K562 (cell line): ENCODE measurements at regions not wholly inside any gene's neighbourhood (a gene's known extent, or its start where the extent isn't known, plus 50 kb on each side); places are given as distances from the start of the nearest gene placed in this dataset.

Source experiments
- ATAC-seq: fragments of 200-7000 bp; cut with Tn5 transposase; 3 replicates; pipeline ENCODE4 v1.9.1; 2020; ENCODE audit warnings: moderate library complexity
- BruUV-seq: library from RNA; stranded (reverse); fragments of 400-500 nt; replicated peaks from 2 replicates; lab custom pipeline; 2021; lab: Mats Ljungman, UMichigan
- CTCF ChIA-PET: fragments of 300-600 bp; formaldehyde crosslinking; extraction: SDS; loops from one replicate; lab custom pipeline; 2021; ENCODE audit warnings: low intra/inter-chr PET ratio; lab: Yijun Ruan, JAX
- POLR2A ChIA-PET: fragments of 300-600, 350-650 bp; sonication (Branson Sonifier 250); formaldehyde crosslinking; extraction: SDS; loops from one replicate; lab custom pipeline; 2021; ENCODE audit warnings: antibody characterized with exemption, inconsistent platforms; lab: Yijun Ruan, JAX
- DNase-seq, 4 experiments: peaks; one replicate each; pipeline versions ENCODE4 v3.0.0 to v3.0.0-alpha.2; 2011 to 2018; ENCODE audit warnings: low spot score in 3 of 4, mixed read lengths in 3 of 4; ENCODE audit errors: extremely low read depth in 1 of 4
- FAIRE-seq: peaks from 2 replicates; lab custom pipeline; 2011; peaks lifted over from hg19 to GRCh38; lab: Jason Lieb, UNC
- H2AFZ ChIP-seq: 2 replicates; pipeline ENCODE4 v1.6.0; 2011; ENCODE audit warnings: low read depth, low read length, control low read depth, inconsistent platforms
- H3K27ac ChIP-seq: fragments of 200-600 bp; 3 replicates; pipeline ENCODE4 v1.8.0; 2011; ENCODE audit warnings: low read depth, mild to moderate bottlenecking, control low read depth, inconsistent platforms, low read length, moderate library complexity, mixed read lengths; ENCODE audit errors: extremely low read depth
- H3K27me3 ChIP-seq, 2 experiments: fragments of 300-600 bp in 1 of 2; 2 replicates in 1 of 2; 3 replicates in 1 of 2; pipeline versions ENCODE4 v1.6.0 to v1.8.0; 2011; ENCODE audit warnings: inconsistent platforms in 2 of 2, low read length in 2 of 2, mild to moderate bottlenecking in 1 of 2, mixed read lengths in 1 of 2, moderate library complexity in 1 of 2; ENCODE audit not compliant: control insufficient read depth in 2 of 2, insufficient read depth in 2 of 2
- H3K36me3 ChIP-seq: fragments of 300-600 bp; 3 replicates; pipeline ENCODE4 v1.8.0; 2011; ENCODE audit warnings: mild to moderate bottlenecking, low read length, inconsistent platforms; ENCODE audit not compliant: control insufficient read depth, insufficient read depth
- H3K4me1 ChIP-seq, 2 experiments: fragments of 200-600 bp in 1 of 2; replicated peaks in 1 of 2; 2 replicates in 1 of 2; 3 replicates in 1 of 2; pipeline versions ENCODE4 v1.5.1 to v1.8.0; 2011; ENCODE audit warnings: inconsistent platforms in 2 of 2, low read length in 2 of 2, mild to moderate bottlenecking in 1 of 2, mixed read lengths in 1 of 2, moderate library complexity in 1 of 2; ENCODE audit not compliant: control insufficient read depth in 2 of 2, insufficient read depth in 2 of 2
- H3K4me2 ChIP-seq: 2 replicates; pipeline ENCODE4 v1.6.1; 2011; ENCODE audit warnings: low read length, control low read depth, inconsistent platforms, mixed read lengths; ENCODE audit not compliant: insufficient read depth
- H3K4me3 ChIP-seq: fragments of 200-600 bp; sonication (generic), shearing (Covaris generic); 2 replicates; pipeline ENCODE4 v1.5.1; 2016; ENCODE audit warnings: control low read depth, inconsistent platforms
- H3K79me2 ChIP-seq: fragments of 200-600 bp; 3 replicates; pipeline ENCODE4 v1.8.0; 2011; ENCODE audit warnings: low read length, inconsistent platforms; ENCODE audit not compliant: control insufficient read depth, insufficient read depth
- H3K9ac ChIP-seq, 2 experiments: 2 replicates each; pipeline versions ENCODE4 v1.6.0 to v1.6.1; 2011; ENCODE audit warnings: low read depth in 2 of 2, low read length in 2 of 2, control low read depth in 1 of 2, inconsistent platforms in 1 of 2, mild to moderate bottlenecking in 1 of 2, mixed read lengths in 1 of 2; ENCODE audit not compliant: insufficient read depth in 1 of 2
- H3K9me1 ChIP-seq: one replicate; pipeline ENCODE4 v1.6.0; 2011; ENCODE audit warnings: inconsistent platforms, mild to moderate bottlenecking, low read length, moderate library complexity; ENCODE audit not compliant: control insufficient read depth, insufficient read depth
- H3K9me3 ChIP-seq: replicated peaks from 2 replicates; pipeline ENCODE4 v1.5.1; 2011; ENCODE audit warnings: low read depth, low read length, inconsistent platforms; ENCODE audit not compliant: control insufficient read depth, insufficient read depth
- H4K20me1 ChIP-seq: replicated peaks from 2 replicates; pipeline ENCODE4 v1.6.1; 2011; ENCODE audit warnings: low read length, inconsistent platforms, mixed read lengths; ENCODE audit not compliant: control insufficient read depth, insufficient read depth
- BACH1 ChIP-seq: fragments of 200-800 bp; sonication (Bioruptor generic); IDR thresholded peaks from 2 replicates; pipeline ENCODE4 v1.6.1; 2016; ENCODE audit warnings: missing genetic modification characterization, missing compliant biosample characterization
- FOXK2 ChIP-seq, 2 experiments: fragments of 450-650 bp; IDR thresholded peaks in 1 of 2; conservative IDR thresholded peaks in 1 of 2; 2 replicates each; pipeline ENCODE4 v1.6.1; 2016; ENCODE audit warnings: low read depth in 2 of 2, mild to moderate bottlenecking in 1 of 2
- SMARCE1 ChIP-seq: fragments of 450-650 bp; IDR thresholded peaks from 2 replicates; pipeline ENCODE4 v1.7.1; 2016; ENCODE audit warnings: mild to moderate bottlenecking
- WHSC1 ChIP-seq: IDR thresholded peaks from one replicate; pipeline ENCODE4 v1.6.1; 2012; ENCODE audit warnings: low read length, control low read depth, inconsistent platforms
- ZNF23 ChIP-seq: fragments of 250-450 bp; sonication (Bioruptor Pico); IDR thresholded peaks from 2 replicates; pipeline ENCODE4 v1.4.0; 2020; ENCODE audit warnings: mild to moderate bottlenecking
- WGBS: fragments of 100-300 bp; shearing (Covaris generic); methylation state at CpG from one replicate; pipeline ENCODE4 v1.1.6; 2016; ENCODE audit warnings: low coverage, mixed read lengths; ENCODE audit not compliant: insufficient coverage; ENCODE audit errors: missing lambda C conversion rate; 5-methylcytosine and 5-hydroxymethylcytosine counted together
- in situ Hi-C: fragments of 300-500 bp; cut with MboI; formaldehyde crosslinking; loops from 4 replicates; pipeline ENCODE4 v1.15.0; 2018; ENCODE audit warnings: inconsistent platforms, mixed read lengths
- intact Hi-C: fragments of 100-400 bp; cut with micrococcal nuclease; formaldehyde crosslinking; loops from 2 replicates; pipeline ENCODE4 v1.14.2; 2022
- TF ChIP-seq, protein P1 (sequence below), 2 experiments: fragments of 450-650 bp; formaldehyde crosslinking in 1 of 2; IDR thresholded peaks; 2 replicates each; pipeline versions ENCODE4 v1.4.0 to v1.6.1; 2014 to 2020; ENCODE audit warnings: mild to moderate bottlenecking in 2 of 2, borderline replicate concordance in 1 of 2, low read depth in 1 of 2
- TF ChIP-seq, protein P2 (sequence below): fragments of 450-650 bp; IDR thresholded peaks from 2 replicates; pipeline ENCODE4 v1.7.1; 2018; ENCODE audit warnings: mild to moderate bottlenecking, low read depth; ENCODE audit not compliant: partially characterized antibody

DNA sequence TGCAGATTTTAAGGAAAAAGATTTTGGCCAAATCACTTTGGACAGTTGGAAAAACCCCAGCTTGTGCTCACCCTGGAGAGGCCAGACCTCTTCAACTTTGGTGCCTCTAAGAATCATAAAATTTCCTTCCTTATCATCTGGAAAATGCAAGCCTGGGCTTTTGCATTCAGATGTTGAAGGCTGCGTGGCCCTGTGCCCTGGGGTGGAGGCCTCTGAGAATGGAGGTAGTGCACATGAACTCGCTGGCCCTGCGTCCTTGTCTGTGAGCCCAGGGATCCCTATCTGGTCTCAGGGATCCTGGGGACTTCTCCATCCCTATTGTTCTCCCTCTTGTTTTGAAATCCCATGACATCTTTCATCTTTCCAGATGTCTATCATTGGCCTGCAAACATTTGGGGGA, 64.6 kb upstream of the ARNT2 start:
- H3K79me2 ChIP-seq: no peaks in the 10 kb centered on the region
- no peaks in the 10 kb centered on the region for H4K20me1 ChIP-seq
- DNase-seq (no peak), ATAC-seq (no peak), FAIRE-seq (no peak)
- 0% methylated on average over 3 of the region's 3 CpGs for whole genome bisulfite sequencing
- H3K27me3 ChIP-seq: peaks cover 0 to 31% of the 10 kb centered on the region in 2 experiments; a peak in 3 of 5 replicates
- intact Hi-C loops: no loop called here
- H3K4me3 ChIP-seq: no peak overlapping the region
- ChIA-PET POLR2A (interaction anchor here (0.7 kb wide), 1 partner anchor 50 kb away, joined by 3 read pairs; no protein-coding TSS in a partner anchor), CTCF (no interaction called here)
- BruUV-seq: no TSS peak
- no peaks in the 10 kb centered on the region for H3K9me1 ChIP-seq
- no peak overlapping the region for H3K27ac ChIP-seq
- in situ Hi-C loops: no loop called here
- no peak overlapping the region for H2AFZ ChIP-seq
- no peak overlapping the region for H3K9ac ChIP-seq
- no peak overlapping the region for H3K4me2 ChIP-seq
- no peaks in the 10 kb centered on the region for H3K36me3 ChIP-seq
- H3K4me1 ChIP-seq: no peaks in the 10 kb centered on the region
- no peaks in the 10 kb centered on the region for H3K9me3 ChIP-seq
- TF ChIP-seq FOXK2 (conservative IDR thresholded peaks at IDR 0.05 in 1 of 2, IDR thresholded peaks at IDR 0.05 in 1 of 2; ENCODE audit: low read depth in 2 of 2) (no peak), SMARCE1 (no peak), WHSC1 (no peak), ZNF23 (no peak), BACH1 (no peak)
- TF ChIP-seq, protein P1, sequence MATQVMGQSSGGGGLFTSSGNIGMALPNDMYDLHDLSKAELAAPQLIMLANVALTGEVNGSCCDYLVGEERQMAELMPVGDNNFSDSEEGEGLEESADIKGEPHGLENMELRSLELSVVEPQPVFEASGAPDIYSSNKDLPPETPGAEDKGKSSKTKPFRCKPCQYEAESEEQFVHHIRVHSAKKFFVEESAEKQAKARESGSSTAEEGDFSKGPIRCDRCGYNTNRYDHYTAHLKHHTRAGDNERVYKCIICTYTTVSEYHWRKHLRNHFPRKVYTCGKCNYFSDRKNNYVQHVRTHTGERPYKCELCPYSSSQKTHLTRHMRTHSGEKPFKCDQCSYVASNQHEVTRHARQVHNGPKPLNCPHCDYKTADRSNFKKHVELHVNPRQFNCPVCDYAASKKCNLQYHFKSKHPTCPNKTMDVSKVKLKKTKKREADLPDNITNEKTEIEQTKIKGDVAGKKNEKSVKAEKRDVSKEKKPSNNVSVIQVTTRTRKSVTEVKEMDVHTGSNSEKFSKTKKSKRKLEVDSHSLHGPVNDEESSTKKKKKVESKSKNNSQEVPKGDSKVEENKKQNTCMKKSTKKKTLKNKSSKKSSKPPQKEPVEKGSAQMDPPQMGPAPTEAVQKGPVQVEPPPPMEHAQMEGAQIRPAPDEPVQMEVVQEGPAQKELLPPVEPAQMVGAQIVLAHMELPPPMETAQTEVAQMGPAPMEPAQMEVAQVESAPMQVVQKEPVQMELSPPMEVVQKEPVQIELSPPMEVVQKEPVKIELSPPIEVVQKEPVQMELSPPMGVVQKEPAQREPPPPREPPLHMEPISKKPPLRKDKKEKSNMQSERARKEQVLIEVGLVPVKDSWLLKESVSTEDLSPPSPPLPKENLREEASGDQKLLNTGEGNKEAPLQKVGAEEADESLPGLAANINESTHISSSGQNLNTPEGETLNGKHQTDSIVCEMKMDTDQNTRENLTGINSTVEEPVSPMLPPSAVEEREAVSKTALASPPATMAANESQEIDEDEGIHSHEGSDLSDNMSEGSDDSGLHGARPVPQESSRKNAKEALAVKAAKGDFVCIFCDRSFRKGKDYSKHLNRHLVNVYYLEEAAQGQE (IDR thresholded peaks at IDR 0.05; ENCODE audit: borderline replicate concordance): no peak
- TF ChIP-seq, protein P1 (CRISPR knock-in tag; IDR thresholded peaks at IDR 0.05; ENCODE audit: low read depth): no peak
- TF ChIP-seq, protein P2, sequence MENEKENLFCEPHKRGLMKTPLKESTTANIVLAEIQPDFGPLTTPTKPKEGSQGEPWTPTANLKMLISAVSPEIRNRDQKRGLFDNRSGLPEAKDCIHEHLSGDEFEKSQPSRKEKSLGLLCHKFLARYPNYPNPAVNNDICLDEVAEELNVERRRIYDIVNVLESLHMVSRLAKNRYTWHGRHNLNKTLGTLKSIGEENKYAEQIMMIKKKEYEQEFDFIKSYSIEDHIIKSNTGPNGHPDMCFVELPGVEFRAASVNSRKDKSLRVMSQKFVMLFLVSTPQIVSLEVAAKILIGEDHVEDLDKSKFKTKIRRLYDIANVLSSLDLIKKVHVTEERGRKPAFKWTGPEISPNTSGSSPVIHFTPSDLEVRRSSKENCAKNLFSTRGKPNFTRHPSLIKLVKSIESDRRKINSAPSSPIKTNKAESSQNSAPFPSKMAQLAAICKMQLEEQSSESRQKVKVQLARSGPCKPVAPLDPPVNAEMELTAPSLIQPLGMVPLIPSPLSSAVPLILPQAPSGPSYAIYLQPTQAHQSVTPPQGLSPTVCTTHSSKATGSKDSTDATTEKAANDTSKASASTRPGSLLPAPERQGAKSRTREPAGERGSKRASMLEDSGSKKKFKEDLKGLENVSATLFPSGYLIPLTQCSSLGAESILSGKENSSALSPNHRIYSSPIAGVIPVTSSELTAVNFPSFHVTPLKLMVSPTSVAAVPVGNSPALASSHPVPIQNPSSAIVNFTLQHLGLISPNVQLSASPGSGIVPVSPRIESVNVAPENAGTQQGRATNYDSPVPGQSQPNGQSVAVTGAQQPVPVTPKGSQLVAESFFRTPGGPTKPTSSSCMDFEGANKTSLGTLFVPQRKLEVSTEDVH: no peak
